ENCODE measurements at regions not wholly inside any gene's neighbourhood (a gene's known extent, or its start where the extent isn't known, plus 50 kb on each side); places are given as distances from the start of the nearest gene placed in this dataset.

- Histone ChIP-seq H3K27me3 (ENCODE audit: control insufficient read depth in 3 of 3, insufficient read depth in 3 of 3, low read depth in 1 of 3, low read length in 3 of 3) (no peaks in the 10 kb centered on the region), H3K18ac (ENCODE audit: low read length) (no peak overlapping the region), H3K4ac (ENCODE audit: low read length) (no peak overlapping the region), H3K79me1 (ENCODE audit: low read depth, low read length) (no peaks in the 10 kb centered on the region), H2BK120ac (ENCODE audit: low read depth, low read length) (no peak overlapping the region), H3K36me3 (replicated peaks in 1 of 2; ENCODE audit: control insufficient read depth in 2 of 2, insufficient read depth in 2 of 2, low read length in 2 of 2) (no peaks in the 10 kb centered on the region), H2BK12ac (ENCODE audit: low read length) (no peak overlapping the region), H2AK5ac (ENCODE audit: low read depth, low read length) (no peak overlapping the region), H3K4me1 (ENCODE audit: control insufficient read depth in 2 of 2, insufficient read depth in 1 of 2, low read depth in 1 of 2, low read length in 2 of 2) (peaks cover 10 to 15% of the 10 kb centered on the region in 2 donors), H3K9me3 (replicated peaks in 1 of 2; ENCODE audit: control insufficient read depth in 2 of 2, insufficient read depth in 1 of 2, low read depth in 1 of 2, low read length in 2 of 2) (peaks cover 0 to 12% of the 10 kb centered on the region in 2 donors), H3K23ac (ENCODE audit: low read depth, low read length, poor library complexity) (no peak overlapping the region), H2AFZ (ENCODE audit: low read length) (no peak overlapping the region), H4K8ac (ENCODE audit: low read depth, low read length) (no peak overlapping the region), H3K9ac (ENCODE audit: low read depth, low read length, poor library complexity) (no peak overlapping the region), H2BK15ac (ENCODE audit: low read length) (no peak overlapping the region), H3K4me3 (ENCODE audit: low read length in 2 of 2) (no peak overlapping the region), H3K27ac (replicated peaks; ENCODE audit: low read length) (no peak overlapping the region), H4K91ac (ENCODE audit: low read depth, low read length, poor library complexity) (no peak overlapping the region), H3K14ac (ENCODE audit: low read length) (no peak overlapping the region), H2BK5ac (ENCODE audit: low read length) (no peak overlapping the region), H3K4me2 (ENCODE audit: insufficient read depth, low read length, poor library complexity, severe bottlenecking) (no peak overlapping the region)
- no peak for DNase-seq (ENCODE audit: low spot score)
These were observed 392.0 kb downstream of the SPRY1 start for GRCh38 chr4:123788577-123788976.

DNA sequence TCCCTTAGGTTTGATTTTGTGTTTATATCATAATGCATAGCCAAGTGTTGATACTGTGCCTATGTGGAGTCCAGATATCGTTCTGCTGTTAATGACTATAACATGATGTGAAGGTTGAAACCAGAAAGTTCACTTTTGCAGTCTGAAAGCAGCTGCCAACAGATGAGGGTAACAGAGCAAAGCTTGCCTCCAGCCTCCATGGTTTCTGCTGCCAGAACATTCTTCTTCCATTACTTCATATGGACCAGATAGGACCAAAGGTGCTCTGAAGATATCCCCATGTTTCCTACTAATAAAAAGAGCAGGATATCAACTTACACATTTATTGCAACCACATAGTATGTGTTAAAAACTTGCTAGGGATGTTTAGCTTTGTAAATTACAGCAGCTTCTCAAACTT lies 394.1 kb downstream of the SPRY1 start:
- no peak overlapping the region for H3K14ac ChIP-seq (ENCODE audit: low read length)
- no peak overlapping the region for H4K8ac ChIP-seq (ENCODE audit: low read depth, low read length)
- no peak overlapping the region for H2BK15ac ChIP-seq (ENCODE audit: low read length)
- no peak overlapping the region for H4K91ac ChIP-seq (ENCODE audit: low read depth, low read length, poor library complexity)
- H2AFZ ChIP-seq (ENCODE audit: low read length) = no peak overlapping the region
- H3K4me3 ChIP-seq (ENCODE audit: low read length in 2 of 2) = no peak overlapping the region
- no peak overlapping the region for H3K23ac ChIP-seq (ENCODE audit: low read depth, low read length, poor library complexity)
- no peak overlapping the region for H3K27ac ChIP-seq (replicated peaks; ENCODE audit: low read length)
- H3K79me1 ChIP-seq (ENCODE audit: low read depth, low read length) = no peaks in the 10 kb centered on the region
- no peaks in the 10 kb centered on the region for H3K27me3 ChIP-seq (ENCODE audit: control insufficient read depth in 3 of 3, insufficient read depth in 3 of 3, low read depth in 1 of 3, low read length in 3 of 3)
- no peak overlapping the region for H2BK12ac ChIP-seq (ENCODE audit: low read length)
- no peak overlapping the region for H3K4me2 ChIP-seq (ENCODE audit: insufficient read depth, low read length, poor library complexity, severe bottlenecking)
- no CpG with 5 or more reads among the region's 1 CpG for WGBS, 2 donors (ENCODE audit: extremely low coverage in 2 of 2, insufficient read length in 2 of 2, insufficient replicate concordance in 1 of 2)
- peaks cover 0 to 20% of the 10 kb centered on the region in 2 donors for H3K9me3 ChIP-seq (replicated peaks in 1 of 2; ENCODE audit: control insufficient read depth in 2 of 2, insufficient read depth in 1 of 2, low read depth in 1 of 2, low read length in 2 of 2)
- no peaks in the 10 kb centered on the region for H3K36me3 ChIP-seq (replicated peaks in 1 of 2; ENCODE audit: control insufficient read depth in 2 of 2, insufficient read depth in 2 of 2, low read length in 2 of 2)
- no peak overlapping the region for H2BK5ac ChIP-seq (ENCODE audit: low read length)
- no peak overlapping the region for H3K18ac ChIP-seq (ENCODE audit: low read length)
- DNase-seq (ENCODE audit: low spot score) = no peak
- no peak overlapping the region for H3K9ac ChIP-seq (ENCODE audit: low read depth, low read length, poor library complexity)
- no peak overlapping the region for H2BK120ac ChIP-seq (ENCODE audit: low read depth, low read length)
- no peak overlapping the region for H3K4ac ChIP-seq (ENCODE audit: low read length)
- no peak overlapping the region for H2AK5ac ChIP-seq (ENCODE audit: low read depth, low read length)
- peaks cover 7 to 12% of the 10 kb centered on the region in 2 donors for H3K4me1 ChIP-seq (ENCODE audit: control insufficient read depth in 2 of 2, insufficient read depth in 1 of 2, low read depth in 1 of 2, low read length in 2 of 2)

DNA sequence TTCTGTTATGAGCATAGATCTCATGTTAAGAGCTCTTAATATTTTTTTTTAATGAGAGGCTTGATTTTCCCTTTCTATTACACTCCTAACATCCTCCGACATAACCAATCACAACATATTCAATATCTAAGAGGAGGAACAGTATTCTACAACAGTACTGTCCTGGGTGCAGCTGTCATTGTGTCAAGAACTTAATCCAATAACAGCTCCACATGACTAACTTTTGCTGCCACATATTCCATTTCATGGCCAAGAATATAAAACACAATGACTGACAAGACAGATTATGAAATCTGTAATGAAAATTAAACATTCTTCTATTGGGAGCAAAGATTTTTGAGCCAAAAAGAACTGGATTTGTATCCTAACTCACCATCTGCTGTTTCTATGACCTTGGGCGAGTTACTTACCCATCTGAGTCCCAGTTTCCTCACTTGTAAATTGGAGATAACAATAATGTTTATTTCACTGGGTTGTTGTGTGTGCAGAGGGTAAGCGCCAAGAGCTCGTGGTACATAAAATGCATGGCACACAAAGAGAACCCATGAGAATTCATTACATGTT lies 405.6 kb downstream of the SPRY1 start:
- H3K27me3 ChIP-seq (ENCODE audit: control insufficient read depth in 3 of 3, insufficient read depth in 3 of 3, low read depth in 1 of 3, low read length in 3 of 3) = no peaks in the 10 kb centered on the region
- no CpG with 5 or more reads among the region's 4 CpGs for WGBS, 2 donors (ENCODE audit: extremely low coverage in 2 of 2, insufficient read length in 2 of 2, insufficient replicate concordance in 1 of 2)
- H4K91ac ChIP-seq (ENCODE audit: low read depth, low read length, poor library complexity) = no peak overlapping the region
- no peak overlapping the region for H3K4ac ChIP-seq (ENCODE audit: low read length)
- H3K23ac ChIP-seq (ENCODE audit: low read depth, low read length, poor library complexity) = no peak overlapping the region
- no peak overlapping the region for H3K4me2 ChIP-seq (ENCODE audit: insufficient read depth, low read length, poor library complexity, severe bottlenecking)
- H4K8ac ChIP-seq (ENCODE audit: low read depth, low read length) = no peak overlapping the region
- H3K4me3 ChIP-seq (ENCODE audit: low read length in 2 of 2) = no peak overlapping the region
- no peak overlapping the region for H3K27ac ChIP-seq (replicated peaks; ENCODE audit: low read length)
- no peak overlapping the region for H2BK15ac ChIP-seq (ENCODE audit: low read length)
- H3K14ac ChIP-seq (ENCODE audit: low read length) = no peak overlapping the region
- H3K36me3 ChIP-seq (replicated peaks in 1 of 2; ENCODE audit: control insufficient read depth in 2 of 2, insufficient read depth in 2 of 2, low read length in 2 of 2) = no peaks in the 10 kb centered on the region
- no peak overlapping the region for H2AFZ ChIP-seq (ENCODE audit: low read length)
- H3K79me1 ChIP-seq (ENCODE audit: low read depth, low read length) = no peaks in the 10 kb centered on the region
- H3K4me1 ChIP-seq (ENCODE audit: control insufficient read depth in 2 of 2, insufficient read depth in 1 of 2, low read depth in 1 of 2, low read length in 2 of 2) = no peaks in the 10 kb centered on the region
- no peak overlapping the region for H2AK5ac ChIP-seq (ENCODE audit: low read depth, low read length)
- H3K9ac ChIP-seq (ENCODE audit: low read depth, low read length, poor library complexity) = no peak overlapping the region
- H2BK5ac ChIP-seq (ENCODE audit: low read length) = no peak overlapping the region
- peaks cover 0 to 22% of the 10 kb centered on the region in 2 donors for H3K9me3 ChIP-seq (replicated peaks in 1 of 2; ENCODE audit: control insufficient read depth in 2 of 2, insufficient read depth in 1 of 2, low read depth in 1 of 2, low read length in 2 of 2)
- H2BK12ac ChIP-seq (ENCODE audit: low read length) = no peak overlapping the region
- no peak overlapping the region for H2BK120ac ChIP-seq (ENCODE audit: low read depth, low read length)
- DNase-seq (ENCODE audit: low spot score) = no peak
- H3K18ac ChIP-seq (ENCODE audit: low read length) = no peak overlapping the region

DNA sequence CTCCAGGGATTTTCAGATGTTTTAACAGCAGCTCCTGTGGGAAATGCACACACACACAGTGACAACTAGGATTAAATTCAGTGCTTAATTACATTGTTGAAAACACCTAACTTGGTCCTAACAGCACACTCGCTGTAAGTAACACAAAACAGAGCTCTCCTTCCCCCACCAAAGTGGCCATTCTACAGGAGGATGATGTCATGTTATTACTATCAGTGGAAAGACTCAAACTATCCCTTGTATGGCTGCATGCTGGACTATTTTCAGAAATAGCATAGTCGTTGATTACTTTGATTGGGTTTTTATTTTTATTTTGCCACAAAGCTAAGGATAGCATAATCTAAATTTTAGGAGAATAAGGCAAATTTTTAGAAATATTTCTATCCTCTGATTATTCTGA lies 406.3 kb downstream of the SPRY1 start:
- H3K9me3 ChIP-seq (replicated peaks in 1 of 2; ENCODE audit: control insufficient read depth in 2 of 2, insufficient read depth in 1 of 2, low read depth in 1 of 2, low read length in 2 of 2) = peaks cover 0 to 15% of the 10 kb centered on the region in 2 donors
- no CpG with 5 or more reads among the region's 2 CpGs for WGBS, 2 donors (ENCODE audit: extremely low coverage in 2 of 2, insufficient read length in 2 of 2, insufficient replicate concordance in 1 of 2)
- no peak overlapping the region for H3K9ac ChIP-seq (ENCODE audit: low read depth, low read length, poor library complexity)
- H3K23ac ChIP-seq (ENCODE audit: low read depth, low read length, poor library complexity) = no peak overlapping the region
- no peak overlapping the region for H3K14ac ChIP-seq (ENCODE audit: low read length)
- H2AK5ac ChIP-seq (ENCODE audit: low read depth, low read length) = no peak overlapping the region
- no peak for DNase-seq (ENCODE audit: low spot score)
- no peak overlapping the region for H2BK15ac ChIP-seq (ENCODE audit: low read length)
- H3K4me1 ChIP-seq (ENCODE audit: control insufficient read depth in 2 of 2, insufficient read depth in 1 of 2, low read depth in 1 of 2, low read length in 2 of 2) = no peaks in the 10 kb centered on the region
- H2AFZ ChIP-seq (ENCODE audit: low read length) = no peak overlapping the region
- H3K4me3 ChIP-seq (ENCODE audit: low read length in 2 of 2) = no peak overlapping the region
- H2BK12ac ChIP-seq (ENCODE audit: low read length) = no peak overlapping the region
- H4K91ac ChIP-seq (ENCODE audit: low read depth, low read length, poor library complexity) = no peak overlapping the region
- no peak overlapping the region for H3K27ac ChIP-seq (replicated peaks; ENCODE audit: low read length)
- no peak overlapping the region for H4K8ac ChIP-seq (ENCODE audit: low read depth, low read length)
- H3K27me3 ChIP-seq (ENCODE audit: control insufficient read depth in 3 of 3, insufficient read depth in 3 of 3, low read depth in 1 of 3, low read length in 3 of 3) = no peaks in the 10 kb centered on the region
- no peaks in the 10 kb centered on the region for H3K79me1 ChIP-seq (ENCODE audit: low read depth, low read length)
- no peak overlapping the region for H2BK120ac ChIP-seq (ENCODE audit: low read depth, low read length)
- H3K4ac ChIP-seq (ENCODE audit: low read length) = no peak overlapping the region
- H3K18ac ChIP-seq (ENCODE audit: low read length) = no peak overlapping the region
- H3K4me2 ChIP-seq (ENCODE audit: insufficient read depth, low read length, poor library complexity, severe bottlenecking) = no peak overlapping the region
- no peak overlapping the region for H2BK5ac ChIP-seq (ENCODE audit: low read length)
- H3K36me3 ChIP-seq (replicated peaks in 1 of 2; ENCODE audit: control insufficient read depth in 2 of 2, insufficient read depth in 2 of 2, low read length in 2 of 2) = no peaks in the 10 kb centered on the region
